HepG2 (cell line): ENCODE measurements at regions not wholly inside any gene's neighbourhood (a gene's known extent, or its start where the extent isn't known, plus 50 kb on each side); places are given as distances from the start of the nearest gene placed in this dataset.
A peak's percentile ranks its signal among the peaks of the same experiment; 100 is the strongest.

ENCODE experiments used
- ATAC-seq: fragments of 200-7000 bp; cut with Tn5 transposase; 3 replicates; pipeline ENCODE4 v1.9.1; 2020; ENCODE audit warnings: mild to moderate bottlenecking, moderate library complexity
- BruUV-seq: library from RNA; stranded (reverse); fragments of 400-500 nt; replicated peaks from 2 replicates; lab custom pipeline; 2021; lab: Mats Ljungman, UMichigan
- CTCF ChIA-PET: fragments of 300-600 bp; formaldehyde crosslinking; extraction: SDS; loops from one replicate; lab custom pipeline; 2021; ENCODE audit warnings: low total read pairs, inconsistent platforms, low intra/inter-chr PET ratio; lab: Yijun Ruan, JAX
- POLR2A ChIA-PET: fragments of 350-600 bp; sonication (Branson Sonifier 250); formaldehyde crosslinking; loops from one replicate; lab custom pipeline; 2020; ENCODE audit warnings: antibody characterized with exemption, inconsistent platforms; lab: Yijun Ruan, JAX
- DNase-seq: peaks from one replicate; pipeline ENCODE4 v3.0.0-alpha.2; 2015; ENCODE audit warnings: low spot score
- FAIRE-seq: peaks from 3 replicates; lab custom pipeline; 2011; peaks lifted over from hg19 to GRCh38; lab: Jason Lieb, UNC
- H2AFZ ChIP-seq: one replicate; pipeline ENCODE4 v1.6.1; 2011; ENCODE audit warnings: low read length, inconsistent platforms
- H3K27ac ChIP-seq: fragments of 300-600 bp; 3 replicates; pipeline ENCODE4 v1.8.0; 2011; ENCODE audit warnings: mixed run types, mild to moderate bottlenecking, mixed read lengths, low read length, inconsistent platforms; ENCODE audit not compliant: insufficient read depth; ENCODE audit errors: extremely low read length
- H3K27me3 ChIP-seq, 2 experiments: fragments of 200-600 bp in 1 of 2; 2 replicates in 1 of 2; 3 replicates in 1 of 2; pipeline versions ENCODE4 v1.6.0 to v1.8.0; 2011; ENCODE audit warnings: low read length in 2 of 2, mild to moderate bottlenecking in 2 of 2, moderate library complexity in 2 of 2, inconsistent platforms in 1 of 2; ENCODE audit not compliant: insufficient read depth in 2 of 2, control insufficient read depth in 1 of 2
- H3K36me3 ChIP-seq, 2 experiments: fragments of 200-600 bp in 1 of 2; replicated peaks in 1 of 2; 2 replicates in 1 of 2; 3 replicates in 1 of 2; pipeline versions ENCODE4 v1.5.1 to v1.8.0; 2011; ENCODE audit warnings: low read length in 2 of 2, inconsistent platforms in 1 of 2; ENCODE audit not compliant: insufficient read depth in 2 of 2, control insufficient read depth in 1 of 2
- H3K4me1 ChIP-seq: 2 replicates; pipeline ENCODE4 v1.5.1; 2012; ENCODE audit warnings: low read length, inconsistent platforms; ENCODE audit not compliant: insufficient read depth
- H3K4me2 ChIP-seq: 2 replicates; pipeline ENCODE4 v1.6.0; 2011; ENCODE audit warnings: low read depth, low read length, inconsistent platforms
- H3K4me3 ChIP-seq, 3 experiments: fragments of 200-600 bp in 1 of 3; sonication (generic), shearing (Covaris generic) in 1 of 3; replicated peaks in 1 of 3; 2 replicates each; pipeline ENCODE4 v1.5.1; 2011 to 2016; ENCODE audit warnings: low read length in 3 of 3, inconsistent platforms in 2 of 3, low read depth in 2 of 3, mild to moderate bottlenecking in 2 of 3, control low read depth in 1 of 3, mixed read lengths in 1 of 3; ENCODE audit not compliant: insufficient read depth in 1 of 3
- H3K79me2 ChIP-seq: one replicate; pipeline ENCODE4 v1.6.1; 2011; ENCODE audit warnings: low read length, inconsistent platforms; ENCODE audit not compliant: insufficient read depth
- H3K9ac ChIP-seq: 2 replicates; pipeline ENCODE4 v1.6.0; 2011; ENCODE audit warnings: mild to moderate bottlenecking, low read depth, low read length, inconsistent platforms; ENCODE audit not compliant: insufficient read depth
- H3K9me3 ChIP-seq: 2 replicates; pipeline ENCODE4 v1.5.1; 2012; ENCODE audit warnings: mild to moderate bottlenecking, low read length
- H4K20me1 ChIP-seq: 2 replicates; pipeline ENCODE4 v1.6.0; 2011; ENCODE audit warnings: inconsistent platforms, mild to moderate bottlenecking, low read length, moderate library complexity; ENCODE audit not compliant: insufficient read depth
- MAFF ChIP-seq: IDR thresholded peaks from 2 replicates; pipeline ENCODE4 v1.6.1; 2011; ENCODE audit warnings: low read depth, low read length, improper control_type of control experiment
- MAFK ChIP-seq, 2 experiments: IDR thresholded peaks in 1 of 2; conservative IDR thresholded peaks in 1 of 2; 2 replicates each; pipeline ENCODE4 v1.6.1; 2011; ENCODE audit warnings: improper control_type of control experiment in 2 of 2, low read length in 2 of 2
- PTBP1 ChIP-seq: fragments of 200-400 bp; formaldehyde crosslinking; IDR thresholded peaks from 2 replicates; pipeline ENCODE4 v1.6.1; 2018; ENCODE audit warnings: low read length, low read depth; ENCODE audit not compliant: poor library complexity, severe bottlenecking
- TERF1 ChIP-seq: sonication (generic); formaldehyde crosslinking; IDR thresholded peaks from 2 replicates; pipeline ENCODE4 v1.8.0; 2022; ENCODE audit warnings: mild to moderate bottlenecking, missing genetic modification reagents, moderate library complexity
- ZNF33B ChIP-seq: sonication (generic); formaldehyde crosslinking; IDR thresholded peaks from 2 replicates; pipeline ENCODE4 v1.5.1; 2020; ENCODE audit warnings: mild to moderate bottlenecking, missing genetic modification reagents
- ZNF34 ChIP-seq: sonication (generic); formaldehyde crosslinking; IDR thresholded peaks from 2 replicates; pipeline ENCODE4 v1.4.0; 2020; ENCODE audit warnings: mild to moderate bottlenecking, missing genetic modification reagents, borderline replicate concordance
- ZNF746 ChIP-seq: sonication (generic); formaldehyde crosslinking; IDR thresholded peaks from 2 replicates; pipeline ENCODE4 v1.8.0; 2022; ENCODE audit warnings: mild to moderate bottlenecking, missing genetic modification reagents
- WGBS: methylation state at CpG from one replicate; pipeline ENCODE4 v1.1.6; 2017; ENCODE audit warnings: low lambda C conversion rate; 5-methylcytosine and 5-hydroxymethylcytosine counted together
- in situ Hi-C: cut with HindIII; loops from 2 replicates; pipeline ENCODE4 v1.10.0; 2017; ENCODE audit warnings: low pct_unique_long_range_greater_than_20kb; ENCODE audit not compliant: extremely low pct_ligation_motif_present
- intact Hi-C: fragments of 100-400 bp; cut with micrococcal nuclease; formaldehyde crosslinking; loops from one replicate; pipeline ENCODE4 v1.10.0; 2022; ENCODE audit not compliant: unreplicated experiment

GRCh38 chr1:218163371-218163770 is 121.7 kb upstream of the RRP15 start:
- ChIA-PET POLR2A (no interaction called here), CTCF (no interaction called here)
- Histone ChIP-seq H3K4me1 (peaks cover 19% of the 10 kb centered on the region), H3K9me3 (no peaks in the 10 kb centered on the region), H3K36me3 (no peaks in the 10 kb centered on the region), H3K9ac (no peak overlapping the region), H3K27me3 (peaks cover 7 to 47% of the 10 kb centered on the region in 2 experiments), H2AFZ (no peak overlapping the region), H3K79me2 (no peaks in the 10 kb centered on the region), H3K4me3 (no peak overlapping the region), H3K27ac (no peak overlapping the region), H4K20me1 (no peaks in the 10 kb centered on the region), H3K4me2 (no peak overlapping the region)
- intact Hi-C loops: no loop called here
- 57% methylated on average over 7 of the region's 7 CpGs for WGBS
- FAIRE-seq (no peak), DNase-seq (no peak), ATAC-seq (no peak)
- no TSS peak for BruUV-seq
- TF ChIP-seq ZNF33B (CRISPR knock-in tag) (no peak), PTBP1 (no peak), ZNF34 (CRISPR knock-in tag) (no peak), MAFF (peak; percentile 71), MAFK (conservative IDR thresholded peaks at IDR 0.05 in 1 of 2, IDR thresholded peaks at IDR 0.05 in 1 of 2; ENCODE audit: low read length in 2 of 2) (peak; percentile 68 to 79), TERF1 (CRISPR knock-in tag) (no peak), ZNF746 (CRISPR knock-in tag) (no peak)
- in situ Hi-C loops: no loop called here
